SK-N-SH (cell line): ENCODE measurements at regions not wholly inside any gene's neighbourhood (a gene's known extent, or its start where the extent isn't known, plus 50 kb on each side); places are given as distances from the start of the nearest gene placed in this dataset.

Experiments
- CTCF ChIP-seq: fragments of 200-600 bp; sonication (generic); IDR thresholded peaks from 2 replicates; pipeline ENCODE4 v1.6.1; 2017; ENCODE audit warnings: antibody characterized with exemption, mild to moderate bottlenecking, moderate library complexity
- JUND ChIP-seq: IDR thresholded peaks from 2 replicates; pipeline ENCODE4 v1.4.0; 2012
- POLR2AphosphoS5 ChIP-seq: IDR thresholded peaks from 2 replicates; pipeline ENCODE4 v1.6.1; 2012; ENCODE audit warnings: low read depth, low read length
- SIN3A ChIP-seq: IDR thresholded peaks from 2 replicates; pipeline ENCODE4 v1.6.1; 2012; ENCODE audit warnings: low read depth, mild to moderate bottlenecking, low read length, moderate library complexity, borderline replicate concordance
- SMC3 ChIP-seq: IDR thresholded peaks from 2 replicates; pipeline ENCODE4 v1.6.1; 2012; ENCODE audit warnings: low read depth, low read length, improper control_type of control experiment
- TAF1 ChIP-seq: IDR thresholded peaks from 2 replicates; pipeline ENCODE4 v1.6.1; 2012; ENCODE audit warnings: low read depth, mild to moderate bottlenecking, low read length, moderate library complexity, borderline replicate concordance

- TF ChIP-seq POLR2AphosphoS5 = no peak
- TF ChIP-seq SMC3 = no peak
- TF ChIP-seq CTCF = no peak
- no peak for TF ChIP-seq TAF1
- TF ChIP-seq JUND = no peak
- TF ChIP-seq SIN3A = no peak
Measured at GRCh38 chr5:36815871-36816270, 60.7 kb upstream of the NIPBL start.
